Activated T-helper 17 cell treated with anti-CD3 and anti-CD28 coated beads, Interleukin-2, amount 50 U/mL, for 72 hours (primary cell): ENCODE measurements at regions not wholly inside any gene's neighbourhood (a gene's known extent, or its start where the extent isn't known, plus 50 kb on each side); places are given as distances from the start of the nearest gene placed in this dataset.
"Not testable (repeated sequence)": the region's sequence is repeated elsewhere in the genome, so short reads cannot be mapped to it uniquely, and the experiment has no call there.

ENCODE experiments used
- ATAC-seq: fragments of 150-1000 bp; cut with Tn5 transposase; replicated peaks from 2 replicates; pipeline ENCODE4 v1.10.0; 2021; ENCODE audit warnings: mild to moderate bottlenecking, moderate library complexity
- H3K27ac Mint-ChIP-seq: one replicate; pipeline ENCODE4 v1.8.0; 2022; ENCODE audit warnings: mixed read lengths
- H3K27me3 Mint-ChIP-seq: one replicate; pipeline ENCODE4 v1.8.0; 2022; ENCODE audit warnings: mixed read lengths
- H3K36me3 Mint-ChIP-seq: one replicate; pipeline ENCODE4 v1.8.0; 2022; ENCODE audit warnings: low read depth, mild to moderate bottlenecking, mixed read lengths
- H3K4me1 Mint-ChIP-seq: one replicate; pipeline ENCODE4 v1.8.0; 2022; ENCODE audit warnings: mixed read lengths
- H3K4me3 Mint-ChIP-seq: one replicate; pipeline ENCODE4 v1.8.0; 2022; ENCODE audit warnings: mild to moderate bottlenecking, mixed read lengths
- H3K9me3 Mint-ChIP-seq: one replicate; pipeline ENCODE4 v1.8.0; 2022; ENCODE audit warnings: mixed read lengths

- H3K4me1 Mint-ChIP-seq = no peaks in the 10 kb centered on the region
- no peak overlapping the region for H3K4me3 Mint-ChIP-seq
- H3K27me3 Mint-ChIP-seq = no peaks in the 10 kb centered on the region
- peaks cover 11% of the 10 kb centered on the region for H3K9me3 Mint-ChIP-seq
- ATAC-seq = no peak
- H3K36me3 Mint-ChIP-seq = no peaks in the 10 kb centered on the region
- no peak overlapping the region for H3K27ac Mint-ChIP-seq
Measured at GRCh38 chr2:82007071-82007664, 1702.6 kb upstream of the LRRTM1 start.

- H3K9me3 Mint-ChIP-seq = peaks cover 11% of the 10 kb centered on the region
- not testable (repeated sequence) for H3K4me1 Mint-ChIP-seq
Measured at GRCh38 chr2:82005889-82006288, 1701.3 kb upstream of the LRRTM1 start.

GRCh38 chr2:82001614-82002013 is 1697.1 kb upstream of the LRRTM1 start:
- Mint-ChIP-seq H3K4me1 (no peaks in the 10 kb centered on the region), H3K27ac (no peak overlapping the region), H3K27me3 (no peaks in the 10 kb centered on the region), H3K9me3 (peaks cover 5% of the 10 kb centered on the region), H3K36me3 (no peaks in the 10 kb centered on the region), H3K4me3 (no peak overlapping the region)
- no peak for ATAC-seq

More at GRCh38 chr2:82005889-82006288, 1701.3 kb upstream of the LRRTM1 start:
- not testable (repeated sequence) for H3K27ac Mint-ChIP-seq, H3K36me3 Mint-ChIP-seq, H3K4me3 Mint-ChIP-seq, H3K27me3 Mint-ChIP-seq, ATAC-seq

GRCh38 chr2:82000606-82001005 is 1696.1 kb upstream of the LRRTM1 start:
- no peak overlapping the region for H3K4me3 Mint-ChIP-seq
- no peaks in the 10 kb centered on the region for H3K27me3 Mint-ChIP-seq
- H3K9me3 Mint-ChIP-seq = peaks cover 5% of the 10 kb centered on the region
- ATAC-seq = no peak
- H3K36me3 Mint-ChIP-seq = no peaks in the 10 kb centered on the region
- H3K4me1 Mint-ChIP-seq = no peaks in the 10 kb centered on the region
- no peak overlapping the region for H3K27ac Mint-ChIP-seq

- no peak overlapping the region for H3K4me3 Mint-ChIP-seq
- H3K36me3 Mint-ChIP-seq = no peaks in the 10 kb centered on the region
- no peaks in the 10 kb centered on the region for H3K4me1 Mint-ChIP-seq
- H3K27me3 Mint-ChIP-seq = no peaks in the 10 kb centered on the region
- no peak overlapping the region for H3K27ac Mint-ChIP-seq
- H3K9me3 Mint-ChIP-seq = peaks cover 5% of the 10 kb centered on the region
- ATAC-seq = no peak
Measured at GRCh38 chr2:81996332-81996731, 1691.8 kb upstream of the LRRTM1 start.

- Mint-ChIP-seq H3K4me1 (no peaks in the 10 kb centered on the region), H3K9me3 (peaks cover 5% of the 10 kb centered on the region), H3K4me3 (no peak overlapping the region), H3K27ac (no peak overlapping the region), H3K36me3 (no peaks in the 10 kb centered on the region), H3K27me3 (no peaks in the 10 kb centered on the region)
- ATAC-seq = no peak
Measured at GRCh38 chr2:81991282-81991681, 1686.7 kb upstream of the LRRTM1 start.

- H3K4me1 Mint-ChIP-seq = no peaks in the 10 kb centered on the region
- H3K27me3 Mint-ChIP-seq = no peaks in the 10 kb centered on the region
- peaks cover 3% of the 10 kb centered on the region for H3K9me3 Mint-ChIP-seq
- no peaks in the 10 kb centered on the region for H3K36me3 Mint-ChIP-seq
- H3K4me3 Mint-ChIP-seq = no peak overlapping the region
- no peak for ATAC-seq
- no peak overlapping the region for H3K27ac Mint-ChIP-seq
Measured at GRCh38 chr2:81987370-81987769, 1682.8 kb upstream of the LRRTM1 start.

GRCh38 chr2:81984969-81985637 is 1680.6 kb upstream of the LRRTM1 start:
- Mint-ChIP-seq H3K4me3 (no peak overlapping the region), H3K36me3 (no peaks in the 10 kb centered on the region), H3K27ac (no peak overlapping the region), H3K27me3 (no peaks in the 10 kb centered on the region), H3K9me3 (peaks cover 7% of the 10 kb centered on the region), H3K4me1 (no peaks in the 10 kb centered on the region)
- no peak for ATAC-seq

- Mint-ChIP-seq H3K9me3 (peaks cover 7% of the 10 kb centered on the region), H3K27me3 (no peaks in the 10 kb centered on the region), H3K4me1 (no peaks in the 10 kb centered on the region), H3K4me3 (no peak overlapping the region), H3K36me3 (no peaks in the 10 kb centered on the region), H3K27ac (no peak overlapping the region)
- no peak for ATAC-seq
Measured at GRCh38 chr2:81981585-81981984, 1677.0 kb upstream of the LRRTM1 start.

GRCh38 chr2:81979086-81979485 is 1674.5 kb upstream of the LRRTM1 start:
- Mint-ChIP-seq H3K27me3 (no peaks in the 10 kb centered on the region), H3K36me3 (no peaks in the 10 kb centered on the region), H3K4me1 (no peaks in the 10 kb centered on the region), H3K27ac (no peak overlapping the region), H3K4me3 (no peak overlapping the region), H3K9me3 (peaks cover 8% of the 10 kb centered on the region)
- no peak for ATAC-seq

- no peak overlapping the region for H3K27ac Mint-ChIP-seq
- ATAC-seq = no peak
- peaks cover 5% of the 10 kb centered on the region for H3K9me3 Mint-ChIP-seq
- H3K36me3 Mint-ChIP-seq = no peaks in the 10 kb centered on the region
- H3K4me1 Mint-ChIP-seq = no peaks in the 10 kb centered on the region
- no peaks in the 10 kb centered on the region for H3K27me3 Mint-ChIP-seq
- no peak overlapping the region for H3K4me3 Mint-ChIP-seq
Measured at GRCh38 chr2:81976998-81977397, 1672.4 kb upstream of the LRRTM1 start.

- no peaks in the 10 kb centered on the region for H3K36me3 Mint-ChIP-seq
- no peaks in the 10 kb centered on the region for H3K4me1 Mint-ChIP-seq
- no peaks in the 10 kb centered on the region for H3K27me3 Mint-ChIP-seq
- no peak overlapping the region for H3K4me3 Mint-ChIP-seq
- H3K27ac Mint-ChIP-seq = no peak overlapping the region
- ATAC-seq = no peak
- H3K9me3 Mint-ChIP-seq = peaks cover 6% of the 10 kb centered on the region
Measured at GRCh38 chr2:81974216-81974615, 1669.7 kb upstream of the LRRTM1 start.

- ATAC-seq = no peak
- no peaks in the 10 kb centered on the region for H3K27me3 Mint-ChIP-seq
- no peaks in the 10 kb centered on the region for H3K4me1 Mint-ChIP-seq
- no peak overlapping the region for H3K4me3 Mint-ChIP-seq
- H3K27ac Mint-ChIP-seq = no peak overlapping the region
- no peaks in the 10 kb centered on the region for H3K36me3 Mint-ChIP-seq
- peaks cover 3% of the 10 kb centered on the region for H3K9me3 Mint-ChIP-seq
Measured at GRCh38 chr2:81942876-81943275, 1638.3 kb upstream of the LRRTM1 start.

GRCh38 chr2:81942136-81942680 is 1637.7 kb upstream of the LRRTM1 start:
- Mint-ChIP-seq H3K36me3 (no peaks in the 10 kb centered on the region), H3K4me1 (no peaks in the 10 kb centered on the region), H3K9me3 (peaks cover 3% of the 10 kb centered on the region), H3K27ac (no peak overlapping the region), H3K4me3 (no peak overlapping the region), H3K27me3 (no peaks in the 10 kb centered on the region)
- ATAC-seq = no peak

- H3K27ac Mint-ChIP-seq = no peak overlapping the region
- no peaks in the 10 kb centered on the region for H3K36me3 Mint-ChIP-seq
- peaks cover 8% of the 10 kb centered on the region for H3K9me3 Mint-ChIP-seq
- no peaks in the 10 kb centered on the region for H3K27me3 Mint-ChIP-seq
- H3K4me3 Mint-ChIP-seq = no peak overlapping the region
- no peaks in the 10 kb centered on the region for H3K4me1 Mint-ChIP-seq
- no peak for ATAC-seq
Measured at GRCh38 chr2:81940266-81940955, 1635.9 kb upstream of the LRRTM1 start.
